GM21528 (cell line): ENCODE measurements at regions not wholly inside any gene's neighbourhood (a gene's known extent, or its start where the extent isn't known, plus 50 kb on each side); places are given as distances from the start of the nearest gene placed in this dataset.
"Not testable (repeated sequence)": the region's sequence is repeated elsewhere in the genome, so short reads cannot be mapped to it uniquely, and the experiment has no call there.

ENCODE experiments used
- ATAC-seq: cut with Tn5 transposase; IDR thresholded peaks from one replicate; pipeline ENCODE4 v1.9.1; 2021; ENCODE audit warnings: mild to moderate bottlenecking, moderate library complexity; ENCODE audit not compliant: unreplicated experiment, low FRiP score

DNA sequence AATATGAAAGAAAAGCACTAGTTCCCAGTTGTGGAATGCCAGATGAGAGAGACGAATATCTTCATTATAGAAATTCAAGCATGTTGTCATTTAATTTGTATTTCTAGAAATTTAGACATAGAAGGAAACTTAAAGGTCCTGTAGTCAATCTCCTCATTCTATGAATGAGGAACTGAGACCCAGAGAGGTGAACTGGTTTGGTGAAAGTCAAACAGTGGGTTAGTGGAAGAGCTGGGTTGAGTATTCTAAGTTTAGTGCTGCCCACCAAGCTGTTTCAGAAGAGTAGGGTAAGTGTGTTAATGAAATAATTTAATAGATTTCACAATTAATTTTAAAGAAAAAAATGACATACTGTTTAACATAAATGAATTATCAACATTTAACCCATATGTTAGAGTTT lies 655.2 kb downstream of the FAM133A start:
- ATAC-seq = no peak

DNA sequence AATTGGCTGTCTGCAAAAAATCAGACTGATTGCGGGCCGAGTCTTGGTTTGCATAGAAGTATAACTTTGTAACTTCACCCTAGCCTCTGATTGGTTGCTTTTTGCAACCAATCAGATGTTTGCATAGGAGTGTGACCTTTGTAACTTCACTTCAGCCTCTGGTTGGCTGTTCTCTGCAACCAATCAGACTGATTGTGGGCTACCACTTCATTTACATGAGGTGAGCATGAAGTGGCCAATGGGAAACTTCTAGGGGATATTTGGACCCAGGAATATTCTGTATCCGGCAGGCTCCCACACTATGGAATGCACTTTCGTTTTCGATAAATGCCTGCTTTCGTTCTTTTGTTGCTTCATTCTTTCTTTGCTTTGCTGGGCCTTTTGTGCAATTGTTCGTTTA lies 667.7 kb downstream of the FAM133A start:
- ATAC-seq = not testable (repeated sequence)

- no peak for ATAC-seq
Measured at GRCh38 chrX:94361241-94361640, 687.2 kb downstream of the FAM133A start.

DNA sequence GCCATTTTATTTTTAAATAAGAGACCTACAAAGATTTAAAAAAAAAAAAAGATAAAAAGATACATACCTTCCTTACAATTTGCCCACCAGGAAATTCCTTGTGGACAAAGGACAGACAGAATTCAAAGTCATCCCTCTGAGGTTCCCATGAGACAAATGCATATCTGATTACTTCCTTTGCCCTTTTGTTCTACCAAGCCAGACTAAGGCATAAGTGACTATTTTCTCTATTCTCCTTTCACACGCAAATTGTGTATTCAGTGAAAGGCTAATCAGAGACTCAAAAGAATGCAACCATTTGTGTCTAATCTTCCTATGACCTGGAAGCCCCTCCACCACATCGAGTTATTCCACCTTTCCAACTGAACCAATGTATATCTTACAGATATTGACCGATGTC lies 691.7 kb downstream of the FAM133A start:
- no peak for ATAC-seq

DNA sequence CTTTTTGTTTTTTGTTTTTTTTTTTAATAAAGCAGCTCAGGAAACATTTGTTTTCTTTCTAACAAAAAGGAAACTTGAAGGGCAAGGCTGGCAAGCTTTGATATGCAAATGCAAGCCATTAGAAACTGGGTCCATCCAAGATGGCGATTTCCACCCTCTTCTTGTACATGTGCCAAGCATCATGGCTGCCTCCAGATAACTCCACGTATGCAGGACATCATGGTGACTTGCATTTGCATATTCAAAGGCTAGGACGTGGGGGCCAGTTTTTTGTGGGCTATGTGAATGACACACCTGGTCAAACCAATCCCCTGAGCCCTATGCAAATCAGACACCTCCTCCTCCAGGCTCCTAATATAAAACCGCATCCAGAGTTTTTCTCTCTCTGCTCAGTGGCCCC lies 692.6 kb downstream of the FAM133A start:
- ATAC-seq = no peak

- ATAC-seq = no peak
Measured at GRCh38 chrX:94389044-94389443, 715.0 kb downstream of the FAM133A start.

- peak; percentile 61 for ATAC-seq
Measured at GRCh38 chrX:94400488-94400887, 726.5 kb downstream of the FAM133A start.

- no peak for ATAC-seq
Measured at GRCh38 chrX:94401426-94401825, 727.4 kb downstream of the FAM133A start.

- no peak for ATAC-seq
Measured at GRCh38 chrX:94414746-94415145, 740.7 kb downstream of the FAM133A start.

DNA sequence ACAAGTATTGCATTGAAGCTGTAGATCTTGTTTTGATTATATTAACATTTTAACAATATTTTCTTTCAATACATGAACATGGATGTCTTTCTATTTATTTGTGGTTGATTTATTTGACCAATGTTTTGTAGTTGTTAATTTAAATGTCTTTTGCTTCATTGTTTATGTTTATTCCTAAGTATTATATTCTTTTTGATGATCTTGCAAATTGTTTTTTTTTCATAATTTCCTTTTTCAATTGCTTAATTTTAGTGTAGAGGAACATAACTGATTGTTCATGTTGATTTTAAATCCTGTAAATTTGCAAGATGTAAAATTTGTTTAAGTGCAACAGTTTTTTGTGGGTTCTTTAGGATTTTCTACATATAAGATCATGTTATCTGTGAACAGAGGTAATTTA lies 744.1 kb downstream of the FAM133A start:
- ATAC-seq = no peak

DNA sequence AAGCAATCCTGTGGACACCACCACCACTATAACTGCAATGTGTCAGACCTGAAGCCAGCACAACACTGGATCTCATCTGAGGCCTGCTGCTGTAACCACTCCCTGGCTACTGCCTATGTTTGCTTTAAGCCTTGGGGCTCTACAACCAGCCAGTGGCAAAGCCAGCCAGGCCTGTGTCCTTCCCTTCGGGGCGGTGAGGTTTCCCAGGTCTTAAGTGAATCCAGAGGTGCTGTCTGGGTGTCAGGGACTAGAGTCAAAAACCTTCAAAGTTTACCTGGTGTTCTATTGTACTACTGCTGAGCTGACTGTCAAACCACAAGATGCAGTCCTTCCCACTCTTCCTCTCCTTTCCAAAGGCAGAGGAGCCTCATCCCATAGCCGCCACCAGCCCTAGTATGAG lies 750.5 kb downstream of the FAM133A start:
- ATAC-seq = no peak

DNA sequence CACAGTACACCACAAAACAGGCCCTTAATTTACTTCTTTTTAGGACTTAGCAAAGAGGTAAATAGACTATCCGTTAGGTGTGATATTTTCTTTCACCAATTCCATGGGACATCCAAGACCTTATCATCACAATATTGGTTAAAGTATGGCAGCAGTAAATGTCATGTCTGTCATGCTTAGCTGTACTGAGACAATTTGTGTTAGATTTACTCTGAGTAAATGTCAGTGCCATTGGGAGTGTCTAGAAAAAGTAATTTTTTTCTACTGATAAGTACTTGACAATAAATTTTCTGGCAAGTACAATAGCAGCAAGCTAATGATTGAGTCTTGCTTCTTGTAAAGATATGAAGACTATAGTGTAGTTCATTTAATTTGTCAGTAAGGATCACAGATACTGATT lies 756.1 kb downstream of the FAM133A start:
- ATAC-seq = no peak

DNA sequence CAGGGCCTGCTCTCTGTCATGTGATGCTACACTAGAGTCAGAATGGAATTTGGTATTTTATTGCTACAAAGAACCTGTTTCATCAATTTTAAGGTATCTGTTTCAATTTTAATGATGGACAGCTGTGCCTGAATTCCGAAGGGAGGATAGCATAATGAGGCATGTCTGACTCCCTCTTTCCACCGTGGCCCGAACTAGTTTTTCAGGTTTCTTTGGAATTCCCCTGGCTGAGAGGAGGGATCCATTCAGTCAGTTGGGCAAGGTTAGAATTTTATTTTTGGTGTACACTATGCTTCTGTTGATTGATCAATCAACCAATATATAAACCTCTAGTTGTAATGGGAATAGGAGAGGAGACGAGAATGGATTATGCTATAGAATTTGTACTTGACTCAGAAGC lies 761.8 kb downstream of the FAM133A start:
- ATAC-seq = no peak

- no peak for ATAC-seq
Measured at GRCh38 chrX:94454159-94454558, 780.2 kb downstream of the FAM133A start.

GRCh38 chrX:94454606-94455005 lies 780.6 kb downstream of the FAM133A start:
- no peak for ATAC-seq

DNA sequence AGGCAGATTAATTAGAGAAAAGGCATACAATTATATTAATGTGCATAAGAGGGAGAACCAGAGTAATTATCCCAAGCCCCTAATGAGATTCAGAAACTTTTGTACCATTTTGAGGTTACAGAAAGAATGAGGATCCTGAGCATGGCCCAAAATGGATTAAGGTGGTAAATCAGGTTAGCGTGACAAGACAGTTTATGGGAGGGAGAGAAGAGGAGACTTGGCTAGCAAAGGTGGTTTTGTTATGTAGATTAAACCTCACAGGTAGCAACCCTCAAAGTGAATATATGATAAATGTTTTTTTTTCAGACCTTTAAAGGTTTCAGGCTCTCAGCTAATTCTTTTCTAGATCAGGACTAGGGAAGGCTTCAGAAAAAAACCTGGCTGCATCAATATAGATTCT lies 781.8 kb downstream of the FAM133A start:
- no peak for ATAC-seq

- ATAC-seq = no peak
Measured at GRCh38 chrX:94492541-94492940, 818.5 kb downstream of the FAM133A start.

DNA sequence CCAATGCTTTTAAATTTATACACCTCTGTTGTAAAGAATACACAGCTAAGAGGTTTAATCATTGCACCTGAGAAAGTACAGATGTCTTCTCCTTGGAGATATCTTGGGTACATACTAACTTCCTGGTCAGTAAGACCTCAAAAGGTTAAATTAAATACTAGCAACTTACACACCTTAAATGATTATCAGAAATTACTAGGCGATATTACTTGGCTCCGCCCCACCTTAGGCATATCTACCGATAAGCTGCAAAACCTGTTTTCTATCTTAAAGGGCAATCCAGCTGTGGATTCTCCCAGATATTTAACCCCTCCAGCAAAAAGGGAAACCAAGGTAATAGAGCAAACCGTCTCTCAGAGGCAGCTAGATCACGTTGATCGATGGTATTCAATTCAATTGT lies 819.4 kb downstream of the FAM133A start:
- ATAC-seq = no peak

- no peak for ATAC-seq
Measured at GRCh38 chrX:94511564-94511963, 837.6 kb downstream of the FAM133A start.

DNA sequence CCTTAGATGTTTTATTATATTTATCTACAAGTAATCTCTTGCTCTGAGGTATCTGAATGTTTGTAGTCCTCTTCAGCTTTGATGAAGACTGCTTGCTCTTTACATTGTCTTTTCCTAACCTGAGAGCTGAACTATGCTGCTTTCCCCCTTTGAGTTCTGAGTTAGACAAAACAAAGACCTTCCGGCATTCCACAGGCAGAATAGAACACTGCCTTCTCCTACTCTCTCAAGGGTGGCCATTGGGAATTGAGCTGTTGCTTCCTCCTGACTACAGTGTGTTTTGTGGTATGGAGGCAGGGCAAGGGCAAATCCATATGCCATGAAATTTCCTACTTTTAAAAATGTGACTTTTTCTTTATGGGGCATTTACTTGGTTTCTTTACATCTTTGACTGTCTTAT lies 841.0 kb downstream of the FAM133A start:
- ATAC-seq = no peak

DNA sequence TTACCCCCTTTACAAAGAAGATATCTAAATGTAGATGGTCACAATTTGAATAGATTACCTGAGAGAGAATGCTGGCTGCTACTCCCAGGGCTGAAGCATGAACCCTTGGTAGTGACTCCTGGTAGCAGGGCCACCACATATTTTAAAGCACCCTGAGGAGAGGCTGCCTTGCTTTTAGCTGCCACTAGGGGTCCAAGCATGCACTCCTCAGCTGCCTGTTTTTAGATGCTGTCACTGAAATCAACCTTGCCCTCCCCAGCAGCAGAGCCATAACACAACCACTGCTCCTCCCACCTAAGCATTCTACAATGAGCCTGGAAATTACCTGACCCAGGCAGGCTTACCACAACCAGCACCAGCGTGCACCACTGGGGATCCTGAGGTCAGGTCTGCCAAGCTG lies 850.9 kb downstream of the FAM133A start:
- ATAC-seq = no peak

DNA sequence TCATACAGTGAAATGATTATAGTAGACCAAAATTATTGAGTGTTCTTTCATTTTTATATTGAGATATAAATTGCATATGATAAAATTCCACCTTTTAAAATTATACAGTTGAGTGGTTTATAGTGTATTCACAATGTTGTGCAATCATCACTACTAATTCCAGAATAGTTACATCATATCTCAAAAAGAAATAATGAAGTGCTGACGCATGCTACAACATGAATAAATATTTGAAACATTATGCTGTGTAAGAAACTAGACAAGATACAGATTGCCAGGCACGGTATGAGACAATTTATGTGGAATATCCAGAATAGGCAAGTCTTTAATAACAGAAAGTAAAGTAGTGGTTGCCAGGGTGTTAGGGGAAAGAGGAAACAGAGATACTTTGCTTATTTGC lies 871.7 kb downstream of the FAM133A start:
- ATAC-seq = no peak

GRCh38 chrX:94551831-94552230 lies 877.8 kb downstream of the FAM133A start:
- no peak for ATAC-seq

DNA sequence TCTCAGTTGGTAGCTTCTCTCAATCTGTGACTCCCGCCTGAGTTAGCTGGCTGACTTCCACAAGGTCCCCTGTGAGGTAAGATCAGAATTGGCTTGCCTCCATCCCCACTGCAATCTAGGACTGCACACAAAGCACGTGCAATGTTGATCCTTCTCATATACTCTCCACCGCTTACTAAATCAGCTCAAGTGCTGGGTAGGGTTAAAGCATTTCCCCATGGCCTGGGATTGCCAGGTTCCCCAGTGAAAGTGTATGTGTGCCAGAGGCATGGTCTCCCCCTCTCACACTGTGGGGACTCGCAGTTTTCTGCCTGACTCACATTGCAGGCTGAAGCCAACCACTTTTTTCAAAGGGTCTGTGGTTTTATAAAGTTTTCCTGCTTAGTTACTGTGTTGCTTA lies 886.9 kb downstream of the FAM133A start:
- ATAC-seq = no peak
